HEK293 (cell line): ENCODE measurements at regions not wholly inside any gene's neighbourhood (a gene's known extent, or its start where the extent isn't known, plus 50 kb on each side); places are given as distances from the start of the nearest gene placed in this dataset.

Experiments
- CTCF ChIA-PET: fragments of 350-600 bp; formaldehyde crosslinking; extraction: SDS; loops from one replicate; lab custom pipeline; 2021; ENCODE audit warnings: antibody characterized with exemption; lab: Yijun Ruan, JAX
- POLR2A ChIA-PET: fragments of 300-600 bp; formaldehyde crosslinking; extraction: SDS; loops from one replicate; lab custom pipeline; 2020; ENCODE audit warnings: antibody characterized with exemption, inconsistent platforms; lab: Yijun Ruan, JAX
- H3K27ac ChIP-seq: fragments of 200-500 bp; sonication (Bioruptor generic); 2 replicates; pipeline ENCODE4 v1.5.1; 2014; ENCODE audit warnings: low read depth, low read length, control low read depth, inconsistent platforms; ENCODE audit errors: extremely low read depth
- H3K36me3 ChIP-seq, 2 experiments: fragments of 200-500 bp in 1 of 2; sonication (Bioruptor generic) in 1 of 2; 1 replicate in 1 of 2; 2 replicates in 1 of 2; pipeline ENCODE4 v1.5.1; 2014 to 2017; ENCODE audit warnings: inconsistent platforms in 2 of 2, low read length in 2 of 2; ENCODE audit not compliant: control insufficient read depth in 2 of 2, insufficient read depth in 1 of 2
- H3K4me1 ChIP-seq: fragments of 200-500 bp; sonication (Bioruptor generic); 2 replicates; pipeline ENCODE4 v1.5.1; 2014; ENCODE audit warnings: mild to moderate bottlenecking, low read length, inconsistent platforms; ENCODE audit not compliant: control insufficient read depth, insufficient read depth
- H3K4me3 ChIP-seq: 2 replicates; pipeline ENCODE4 v1.5.1; 2011; ENCODE audit warnings: low read depth, mild to moderate bottlenecking, control low read depth, low read length, moderate library complexity
- H3K9me3 ChIP-seq: fragments of 200-500 bp; sonication (Bioruptor generic); 2 replicates; pipeline ENCODE4 v1.5.1; 2014; ENCODE audit warnings: low read depth, low read length, inconsistent platforms; ENCODE audit not compliant: control insufficient read depth, insufficient read depth
- GLI4 ChIP-seq: fragments of 450-650 bp; formaldehyde crosslinking; IDR thresholded peaks from 2 replicates; pipeline ENCODE4 v1.5.1; 2016; ENCODE audit warnings: missing biosample characterization, missing genetic modification characterization
- MEIS1 ChIP-seq: sonication (generic); formaldehyde crosslinking; IDR thresholded peaks from 2 replicates; pipeline ENCODE4 v1.8.1; 2022; ENCODE audit warnings: missing genetic modification reagents, mild to moderate bottlenecking, borderline replicate concordance
- OVOL3 ChIP-seq: fragments of 450-650 bp; formaldehyde crosslinking; IDR thresholded peaks from 2 replicates; pipeline ENCODE4 v1.5.1; 2016; ENCODE audit warnings: missing biosample characterization, missing genetic modification characterization
- PRDM1 ChIP-seq: fragments of 450-650 bp; formaldehyde crosslinking; IDR thresholded peaks from 2 replicates; pipeline ENCODE4; 2016; ENCODE audit warnings: missing biosample characterization, missing genetic modification characterization
- RBAK ChIP-seq: fragments of 450-650 bp; formaldehyde crosslinking; IDR thresholded peaks from 2 replicates; pipeline ENCODE4 v1.5.1; 2016; ENCODE audit warnings: missing biosample characterization, missing genetic modification characterization
- SCRT1 ChIP-seq: fragments of 450-650 bp; formaldehyde crosslinking; IDR thresholded peaks from 2 replicates; pipeline ENCODE4 v1.5.1; 2016; ENCODE audit warnings: missing biosample characterization, missing genetic modification characterization, borderline replicate concordance
- ZEB2 ChIP-seq: fragments of 450-650 bp; formaldehyde crosslinking; IDR thresholded peaks from 2 replicates; pipeline ENCODE4 v1.5.1; 2016; ENCODE audit warnings: missing biosample characterization, missing genetic modification characterization
- ZFHX2 ChIP-seq: fragments of 450-650 bp; formaldehyde crosslinking; conservative IDR thresholded peaks from 2 replicates; pipeline ENCODE4 v1.5.1; 2016; ENCODE audit warnings: missing biosample characterization, missing genetic modification characterization
- ZFP69B ChIP-seq: fragments of 450-650 bp; formaldehyde crosslinking; IDR thresholded peaks from 2 replicates; pipeline ENCODE4 v1.5.1; 2016; ENCODE audit warnings: missing biosample characterization, missing genetic modification characterization
- ZNF10 ChIP-seq: fragments of 450-650 bp; formaldehyde crosslinking; IDR thresholded peaks from 2 replicates; pipeline ENCODE4 v1.5.1; 2017; ENCODE audit warnings: missing biosample characterization, missing genetic modification characterization
- ZNF114 ChIP-seq: fragments of 450-650 bp; formaldehyde crosslinking; IDR thresholded peaks from 2 replicates; pipeline ENCODE4 v1.5.0; 2017; ENCODE audit warnings: missing biosample characterization, missing genetic modification characterization
- ZNF121 ChIP-seq: fragments of 450-650 bp; formaldehyde crosslinking; IDR thresholded peaks from 2 replicates; pipeline ENCODE4 v1.5.1; 2016; ENCODE audit warnings: missing biosample characterization, missing genetic modification characterization
- ZNF138 ChIP-seq: fragments of 450-650 bp; formaldehyde crosslinking; IDR thresholded peaks from 2 replicates; pipeline ENCODE4 v1.5.1; 2016; ENCODE audit warnings: missing biosample characterization, missing genetic modification characterization, borderline replicate concordance
- ZNF335 ChIP-seq: fragments of 450-650 bp; formaldehyde crosslinking; conservative IDR thresholded peaks from 2 replicates; pipeline ENCODE4 v1.5.1; 2016; ENCODE audit warnings: missing biosample characterization, missing genetic modification characterization
- ZNF394 ChIP-seq: fragments of 450-650 bp; formaldehyde crosslinking; IDR thresholded peaks from 2 replicates; pipeline ENCODE4 v1.5.1; 2016; ENCODE audit warnings: missing biosample characterization, missing genetic modification characterization, mild to moderate bottlenecking, moderate library complexity, borderline replicate concordance
- ZNF530 ChIP-seq: fragments of 450-650 bp; formaldehyde crosslinking; IDR thresholded peaks from 2 replicates; pipeline ENCODE4 v1.5.1; 2016; ENCODE audit warnings: low read depth, missing biosample characterization, missing genetic modification characterization
- ZNF555 ChIP-seq: fragments of 450-650 bp; formaldehyde crosslinking; conservative IDR thresholded peaks from 2 replicates; pipeline ENCODE4 v1.5.1; 2017; ENCODE audit warnings: missing biosample characterization, mild to moderate bottlenecking, missing genetic modification characterization, inconsistent platforms
- ZNF560 ChIP-seq: fragments of 450-650 bp; formaldehyde crosslinking; IDR thresholded peaks from 2 replicates; pipeline ENCODE4 v1.5.1; 2017; ENCODE audit warnings: missing biosample characterization, missing genetic modification characterization, borderline replicate concordance
- ZNF664 ChIP-seq: fragments of 450-650 bp; formaldehyde crosslinking; IDR thresholded peaks from 2 replicates; pipeline ENCODE4 v1.5.1; 2016; ENCODE audit warnings: missing biosample characterization, missing genetic modification characterization
- ZNF670 ChIP-seq: fragments of 450-650 bp; formaldehyde crosslinking; IDR thresholded peaks from 2 replicates; pipeline ENCODE4 v1.5.1; 2016; ENCODE audit warnings: missing biosample characterization, missing genetic modification characterization, low read depth
- ZNF785 ChIP-seq: fragments of 450-650 bp; formaldehyde crosslinking; IDR thresholded peaks from 2 replicates; pipeline ENCODE4 v1.5.1; 2016; ENCODE audit warnings: missing biosample characterization, missing genetic modification characterization
- ZNF792 ChIP-seq: fragments of 450-650 bp; formaldehyde crosslinking; IDR thresholded peaks from 2 replicates; pipeline ENCODE4 v1.5.1; 2016; ENCODE audit warnings: missing biosample characterization, missing genetic modification characterization
- TF ChIP-seq, protein P1 (sequence below): fragments of 450-650 bp; formaldehyde crosslinking; conservative IDR thresholded peaks from 2 replicates; pipeline ENCODE4 v1.5.1; 2016; ENCODE audit warnings: low read depth, missing biosample characterization, missing genetic modification characterization
- TF ChIP-seq, protein P2 (sequence below): fragments of 450-650 bp; formaldehyde crosslinking; IDR thresholded peaks from 2 replicates; pipeline ENCODE4 v1.5.1; 2016; ENCODE audit warnings: missing biosample characterization, missing genetic modification characterization
- TF ChIP-seq, protein P3 (sequence below): fragments of 450-650 bp; formaldehyde crosslinking; IDR thresholded peaks from 2 replicates; pipeline ENCODE4 v1.5.1; 2017; ENCODE audit warnings: missing biosample characterization, missing genetic modification characterization
- TF ChIP-seq, protein P4 (sequence below): fragments of 450-650 bp; formaldehyde crosslinking; IDR thresholded peaks from 2 replicates; pipeline ENCODE4 v1.5.1; 2016; ENCODE audit warnings: missing biosample characterization, missing genetic modification characterization, low read depth
- TF ChIP-seq, protein P5 (sequence below): fragments of 450-650 bp; formaldehyde crosslinking; IDR thresholded peaks from 2 replicates; pipeline ENCODE4 v1.5.1; 2016; ENCODE audit warnings: missing biosample characterization, missing genetic modification characterization, borderline replicate concordance

DNA sequence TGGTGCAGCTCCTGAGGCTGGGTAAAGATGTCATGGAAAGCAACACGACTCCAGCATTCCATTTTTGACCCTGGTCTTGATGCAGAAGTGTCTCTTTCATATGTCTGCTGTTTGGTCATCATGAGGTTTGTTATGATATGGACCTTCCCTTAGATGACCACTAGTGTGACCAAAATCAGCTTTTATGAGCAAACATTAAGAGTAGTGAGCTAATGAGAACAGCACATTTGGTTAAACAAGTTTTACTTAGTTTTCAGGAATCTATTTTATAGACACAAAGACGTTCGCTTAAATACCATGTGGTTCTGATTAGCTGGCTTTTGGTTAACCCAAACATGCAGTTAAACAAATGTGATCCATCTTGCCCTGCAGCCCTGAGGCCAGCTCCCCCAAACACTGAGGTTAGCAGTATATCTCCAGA lies 56.7 kb upstream of the ACTBL2 start (continued):
- TF ChIP-seq, protein P1, sequence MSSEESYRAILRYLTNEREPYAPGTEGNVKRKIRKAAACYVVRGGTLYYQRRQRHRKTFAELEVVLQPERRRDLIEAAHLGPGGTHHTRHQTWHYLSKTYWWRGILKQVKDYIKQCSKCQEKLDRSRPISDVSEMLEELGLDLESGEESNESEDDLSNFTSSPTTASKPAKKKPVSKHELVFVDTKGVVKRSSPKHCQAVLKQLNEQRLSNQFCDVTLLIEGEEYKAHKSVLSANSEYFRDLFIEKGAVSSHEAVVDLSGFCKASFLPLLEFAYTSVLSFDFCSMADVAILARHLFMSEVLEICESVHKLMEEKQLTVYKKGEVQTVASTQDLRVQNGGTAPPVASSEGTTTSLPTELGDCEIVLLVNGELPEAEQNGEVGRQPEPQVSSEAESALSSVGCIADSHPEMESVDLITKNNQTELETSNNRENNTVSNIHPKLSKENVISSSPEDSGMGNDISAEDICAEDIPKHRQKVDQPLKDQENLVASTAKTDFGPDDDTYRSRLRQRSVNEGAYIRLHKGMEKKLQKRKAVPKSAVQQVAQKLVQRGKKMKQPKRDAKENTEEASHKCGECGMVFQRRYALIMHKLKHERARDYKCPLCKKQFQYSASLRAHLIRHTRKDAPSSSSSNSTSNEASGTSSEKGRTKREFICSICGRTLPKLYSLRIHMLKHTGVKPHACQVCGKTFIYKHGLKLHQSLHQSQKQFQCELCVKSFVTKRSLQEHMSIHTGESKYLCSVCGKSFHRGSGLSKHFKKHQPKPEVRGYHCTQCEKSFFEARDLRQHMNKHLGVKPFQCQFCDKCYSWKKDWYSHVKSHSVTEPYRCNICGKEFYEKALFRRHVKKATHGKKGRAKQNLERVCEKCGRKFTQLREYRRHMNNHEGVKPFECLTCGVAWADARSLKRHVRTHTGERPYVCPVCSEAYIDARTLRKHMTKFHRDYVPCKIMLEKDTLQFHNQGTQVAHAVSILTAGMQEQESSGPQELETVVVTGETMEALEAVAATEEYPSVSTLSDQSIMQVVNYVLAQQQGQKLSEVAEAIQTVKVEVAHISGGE (tag by site-specific recombination) = no peak
- TF ChIP-seq ZNF670 (tag by site-specific recombination) (no peak), ZNF335 (tag by site-specific recombination) (no peak), ZNF785 (tag by site-specific recombination) (no peak), PRDM1 (tag by site-specific recombination) (no peak), ZNF114 (tag by site-specific recombination) (no peak), ZNF555 (no peak), OVOL3 (no peak), ZFHX2 (no peak)
- TF ChIP-seq, all 188 proteins: peak for 0

DNA sequence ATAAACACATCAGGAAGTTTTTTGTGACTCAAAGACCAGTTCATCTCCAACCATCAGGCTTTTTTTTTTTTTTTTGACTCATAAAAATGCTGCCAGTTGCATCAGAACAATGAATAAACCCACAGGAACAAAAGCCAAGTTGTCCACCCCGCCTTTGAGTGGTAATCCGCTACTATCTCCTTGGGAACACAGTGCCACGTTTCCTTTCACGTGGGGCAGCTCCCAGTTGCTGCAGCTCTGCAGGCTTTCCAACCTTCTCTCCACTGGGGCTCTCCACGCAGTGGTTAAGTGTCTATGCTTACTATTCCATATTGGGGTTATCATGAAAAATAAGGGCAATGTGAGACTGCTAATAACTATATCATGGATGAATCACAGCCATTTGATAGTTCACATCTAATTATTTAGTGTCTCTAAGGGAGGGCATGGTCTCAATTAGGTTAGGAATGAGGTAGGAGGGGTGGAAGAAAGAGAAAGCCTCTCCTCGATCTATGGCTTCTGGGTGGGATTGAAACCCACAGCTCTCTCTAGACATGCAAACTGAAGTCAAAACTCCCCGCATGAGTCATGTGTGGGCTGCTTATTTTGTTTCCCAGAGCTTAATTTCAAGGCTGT lies 55.8 kb upstream of the ACTBL2 start:
- no peaks in the 10 kb centered on the region for H3K36me3 ChIP-seq
- no peak overlapping the region for H3K4me3 ChIP-seq
- ChIA-PET CTCF (no interaction called here), POLR2A (interaction anchor here (0.9 kb wide), 1 partner anchor 97 kb away, joined by 3 read pairs; no protein-coding TSS in a partner anchor)
- no peaks in the 10 kb centered on the region for H3K4me1 ChIP-seq
- no peaks in the 10 kb centered on the region for H3K9me3 ChIP-seq
- no peak overlapping the region for H3K27ac ChIP-seq
- no peak for TF ChIP-seq ZNF560
- TF ChIP-seq SCRT1 (tag by site-specific recombination) = no peak
- TF ChIP-seq ZEB2 = no peak
- TF ChIP-seq ZNF138 (tag by site-specific recombination) = no peak
- TF ChIP-seq, protein P2, sequence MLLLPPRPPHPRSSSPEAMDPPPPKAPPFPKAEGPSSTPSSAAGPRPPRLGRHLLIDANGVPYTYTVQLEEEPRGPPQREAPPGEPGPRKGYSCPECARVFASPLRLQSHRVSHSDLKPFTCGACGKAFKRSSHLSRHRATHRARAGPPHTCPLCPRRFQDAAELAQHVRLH (tag by site-specific recombination) = no peak
- TF ChIP-seq GLI4 (tag by site-specific recombination) = no peak
- TF ChIP-seq MEIS1 (CRISPR knock-in tag) = no peak
- no peak for TF ChIP-seq ZNF121
- TF ChIP-seq, protein P3, sequence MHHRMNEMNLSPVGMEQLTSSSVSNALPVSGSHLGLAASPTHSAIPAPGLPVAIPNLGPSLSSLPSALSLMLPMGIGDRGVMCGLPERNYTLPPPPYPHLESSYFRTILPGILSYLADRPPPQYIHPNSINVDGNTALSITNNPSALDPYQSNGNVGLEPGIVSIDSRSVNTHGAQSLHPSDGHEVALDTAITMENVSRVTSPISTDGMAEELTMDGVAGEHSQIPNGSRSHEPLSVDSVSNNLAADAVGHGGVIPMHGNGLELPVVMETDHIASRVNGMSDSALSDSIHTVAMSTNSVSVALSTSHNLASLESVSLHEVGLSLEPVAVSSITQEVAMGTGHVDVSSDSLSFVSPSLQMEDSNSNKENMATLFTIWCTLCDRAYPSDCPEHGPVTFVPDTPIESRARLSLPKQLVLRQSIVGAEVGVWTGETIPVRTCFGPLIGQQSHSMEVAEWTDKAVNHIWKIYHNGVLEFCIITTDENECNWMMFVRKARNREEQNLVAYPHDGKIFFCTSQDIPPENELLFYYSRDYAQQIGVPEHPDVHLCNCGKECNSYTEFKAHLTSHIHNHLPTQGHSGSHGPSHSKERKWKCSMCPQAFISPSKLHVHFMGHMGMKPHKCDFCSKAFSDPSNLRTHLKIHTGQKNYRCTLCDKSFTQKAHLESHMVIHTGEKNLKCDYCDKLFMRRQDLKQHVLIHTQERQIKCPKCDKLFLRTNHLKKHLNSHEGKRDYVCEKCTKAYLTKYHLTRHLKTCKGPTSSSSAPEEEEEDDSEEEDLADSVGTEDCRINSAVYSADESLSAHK (tag by site-specific recombination) = no peak
- TF ChIP-seq, protein P4, sequence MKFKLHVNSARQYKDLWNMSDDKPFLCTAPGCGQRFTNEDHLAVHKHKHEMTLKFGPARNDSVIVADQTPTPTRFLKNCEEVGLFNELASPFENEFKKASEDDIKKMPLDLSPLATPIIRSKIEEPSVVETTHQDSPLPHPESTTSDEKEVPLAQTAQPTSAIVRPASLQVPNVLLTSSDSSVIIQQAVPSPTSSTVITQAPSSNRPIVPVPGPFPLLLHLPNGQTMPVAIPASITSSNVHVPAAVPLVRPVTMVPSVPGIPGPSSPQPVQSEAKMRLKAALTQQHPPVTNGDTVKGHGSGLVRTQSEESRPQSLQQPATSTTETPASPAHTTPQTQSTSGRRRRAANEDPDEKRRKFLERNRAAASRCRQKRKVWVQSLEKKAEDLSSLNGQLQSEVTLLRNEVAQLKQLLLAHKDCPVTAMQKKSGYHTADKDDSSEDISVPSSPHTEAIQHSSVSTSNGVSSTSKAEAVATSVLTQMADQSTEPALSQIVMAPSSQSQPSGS (tag by site-specific recombination) = no peak
- TF ChIP-seq ZNF792 = no peak
- TF ChIP-seq ZNF10 (tag by site-specific recombination) = no peak
- TF ChIP-seq ZNF530 (tag by site-specific recombination) = no peak
- no peak for TF ChIP-seq ZNF394 (tag by site-specific recombination)
- TF ChIP-seq, protein P5, sequence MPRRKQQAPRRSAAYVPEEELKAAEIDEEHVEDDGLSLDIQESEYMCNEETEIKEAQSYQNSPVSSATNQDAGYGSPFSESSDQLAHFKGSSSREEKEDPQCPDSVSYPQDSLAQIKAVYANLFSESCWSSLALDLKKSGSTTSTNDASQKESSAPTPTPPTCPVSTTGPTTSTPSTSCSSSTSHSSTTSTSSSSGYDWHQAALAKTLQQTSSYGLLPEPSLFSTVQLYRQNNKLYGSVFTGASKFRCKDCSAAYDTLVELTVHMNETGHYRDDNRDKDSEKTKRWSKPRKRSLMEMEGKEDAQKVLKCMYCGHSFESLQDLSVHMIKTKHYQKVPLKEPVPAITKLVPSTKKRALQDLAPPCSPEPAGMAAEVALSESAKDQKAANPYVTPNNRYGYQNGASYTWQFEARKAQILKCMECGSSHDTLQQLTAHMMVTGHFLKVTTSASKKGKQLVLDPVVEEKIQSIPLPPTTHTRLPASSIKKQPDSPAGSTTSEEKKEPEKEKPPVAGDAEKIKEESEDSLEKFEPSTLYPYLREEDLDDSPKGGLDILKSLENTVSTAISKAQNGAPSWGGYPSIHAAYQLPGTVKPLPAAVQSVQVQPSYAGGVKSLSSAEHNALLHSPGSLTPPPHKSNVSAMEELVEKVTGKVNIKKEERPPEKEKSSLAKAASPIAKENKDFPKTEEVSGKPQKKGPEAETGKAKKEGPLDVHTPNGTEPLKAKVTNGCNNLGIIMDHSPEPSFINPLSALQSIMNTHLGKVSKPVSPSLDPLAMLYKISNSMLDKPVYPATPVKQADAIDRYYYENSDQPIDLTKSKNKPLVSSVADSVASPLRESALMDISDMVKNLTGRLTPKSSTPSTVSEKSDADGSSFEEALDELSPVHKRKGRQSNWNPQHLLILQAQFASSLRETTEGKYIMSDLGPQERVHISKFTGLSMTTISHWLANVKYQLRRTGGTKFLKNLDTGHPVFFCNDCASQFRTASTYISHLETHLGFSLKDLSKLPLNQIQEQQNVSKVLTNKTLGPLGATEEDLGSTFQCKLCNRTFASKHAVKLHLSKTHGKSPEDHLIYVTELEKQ (tag by site-specific recombination) = no peak
- no peak for TF ChIP-seq RBAK
- TF ChIP-seq ZNF664 (tag by site-specific recombination) = no peak
- TF ChIP-seq ZFP69B (tag by site-specific recombination) = no peak
